GM23338 (cell line): ENCODE measurements at regions not wholly inside any gene's neighbourhood (a gene's known extent, or its start where the extent isn't known, plus 50 kb on each side); places are given as distances from the start of the nearest gene placed in this dataset.
"Not testable (repeated sequence)": the region's sequence is repeated elsewhere in the genome, so short reads cannot be mapped to it uniquely, and the experiment has no call there.

Experiments used
- ATAC-seq: fragments of 200-7000 bp; cut with Tn5 transposase; 3 replicates; pipeline ENCODE4 v1.9.1; 2020
- DNase-seq: peaks from one replicate; pipeline ENCODE4 v3.0.0-alpha.2; 2015; ENCODE audit warnings: low spot score
- H2AFZ ChIP-seq: fragments of 200-600 bp; sonication (generic); 2 replicates; pipeline ENCODE4 v1.8.0; 2016; ENCODE audit warnings: antibody characterized with exemption, mild to moderate bottlenecking, moderate library complexity
- H3F3A ChIP-seq: fragments of 200-600 bp; sonication (generic); replicated peaks from 2 replicates; pipeline ENCODE4 v1.8.0; 2017; ENCODE audit warnings: antibody characterized with exemption, mixed run types, low read depth
- H3K27ac ChIP-seq: fragments of 200-600 bp; sonication (generic); 2 replicates; pipeline ENCODE4 v1.6.1; 2016; ENCODE audit warnings: low read depth
- H3K27me3 ChIP-seq: fragments of 200-600 bp; sonication (generic); 2 replicates; pipeline ENCODE4 v1.8.0; 2016; ENCODE audit warnings: mild to moderate bottlenecking, mixed run types, moderate library complexity; ENCODE audit not compliant: insufficient read depth
- H3K36me3 ChIP-seq: fragments of 200-600 bp; sonication (generic); 2 replicates; pipeline ENCODE4 v1.8.0; 2016; ENCODE audit warnings: mild to moderate bottlenecking; ENCODE audit not compliant: insufficient read depth
- H3K4me1 ChIP-seq: fragments of 200-600 bp; sonication (generic); 2 replicates; pipeline ENCODE4 v1.8.0; 2016; ENCODE audit warnings: mild to moderate bottlenecking, moderate library complexity; ENCODE audit not compliant: insufficient read depth
- H3K4me2 ChIP-seq: fragments of 200-600 bp; sonication (generic); 2 replicates; pipeline ENCODE4 v1.7.1; 2017; ENCODE audit warnings: mixed run types
- H3K4me3 ChIP-seq: fragments of 200-600 bp; sonication (generic); 2 replicates; pipeline ENCODE4 v1.6.1; 2016; ENCODE audit warnings: mixed run types
- H3K79me2 ChIP-seq: fragments of 200-600 bp; sonication (generic); replicated peaks from 2 replicates; pipeline ENCODE4 v1.8.0; 2017; ENCODE audit warnings: mild to moderate bottlenecking; ENCODE audit not compliant: insufficient read depth
- H3K9me2 ChIP-seq: fragments of 200-600 bp; sonication (generic); 2 replicates; pipeline ENCODE4 v1.8.0; 2017; ENCODE audit not compliant: insufficient read depth
- H4K20me1 ChIP-seq: fragments of 200-600 bp; sonication (generic); replicated peaks from 2 replicates; pipeline ENCODE4 v1.8.0; 2017; ENCODE audit warnings: mild to moderate bottlenecking; ENCODE audit not compliant: insufficient read depth
- H3K27ac Mint-ChIP-seq: 2 replicates; pipeline ENCODE4 v1.8.0; 2020; ENCODE audit warnings: inconsistent platforms, mild to moderate bottlenecking, moderate library complexity, mixed read lengths
- H3K27me3 Mint-ChIP-seq: 3 replicates; pipeline ENCODE4 v1.8.0; 2022; ENCODE audit warnings: low read depth, mild to moderate bottlenecking, moderate library complexity, mixed read lengths, inconsistent platforms; ENCODE audit not compliant: insufficient read depth, poor library complexity
- H3K36me3 Mint-ChIP-seq: 3 replicates; pipeline ENCODE4 v1.8.0; 2021; ENCODE audit warnings: low read depth, mild to moderate bottlenecking, inconsistent platforms, moderate library complexity, mixed read lengths
- H3K4me1 Mint-ChIP-seq: 3 replicates; pipeline ENCODE4 v1.8.0; 2020; ENCODE audit warnings: mild to moderate bottlenecking, inconsistent platforms, mixed read lengths
- H3K4me3 Mint-ChIP-seq: 3 replicates; pipeline ENCODE4 v1.8.0; 2021; ENCODE audit warnings: moderate library complexity, mild to moderate bottlenecking, inconsistent platforms, mixed read lengths
- H3K9me3 Mint-ChIP-seq: 3 replicates; pipeline ENCODE4 v1.8.0; 2020; ENCODE audit warnings: moderate library complexity, mild to moderate bottlenecking, inconsistent platforms, mixed read lengths
- CREB1 ChIP-seq: fragments of 250-450 bp; sonication (Bioruptor Pico); IDR thresholded peaks from 2 replicates; pipeline ENCODE4 v1.5.0; 2020; ENCODE audit warnings: low read depth, mild to moderate bottlenecking, moderate library complexity
- EZH2 ChIP-seq: fragments of 200-600 bp; sonication (generic); IDR thresholded peaks from one replicate; pipeline ENCODE4 v1.8.0; 2017; ENCODE audit warnings: antibody characterized with exemption, mild to moderate bottlenecking, low read depth; ENCODE audit not compliant: unreplicated experiment
- EZH2phosphoT487 ChIP-seq: fragments of 200-600 bp; sonication (generic); IDR thresholded peaks from one replicate; pipeline ENCODE4 v1.8.1; 2018; ENCODE audit warnings: antibody characterized with exemption; ENCODE audit not compliant: unreplicated experiment
- NANOG ChIP-seq: IDR thresholded peaks from 2 replicates; pipeline ENCODE4 v1.6.1; 2016; ENCODE audit warnings: antibody characterized with exemption, borderline replicate concordance
- STAT1 ChIP-seq: IDR thresholded peaks from one replicate; pipeline ENCODE4 v1.6.1; 2016; ENCODE audit warnings: antibody characterized with exemption; ENCODE audit not compliant: unreplicated experiment
- ZNF114 ChIP-seq: fragments of 250-450 bp; sonication (Bioruptor Pico); IDR thresholded peaks from 2 replicates; pipeline ENCODE4 v1.5.0; 2020; ENCODE audit warnings: mild to moderate bottlenecking, moderate library complexity
- ZNF331 ChIP-seq: fragments of 250-450 bp; sonication (Bioruptor Pico); IDR thresholded peaks from 2 replicates; pipeline ENCODE4 v1.5.0; 2020; ENCODE audit warnings: low read depth, mild to moderate bottlenecking, moderate library complexity
- TF ChIP-seq, protein P1 (sequence below), 2 experiments: fragments of 200-600 bp in 1 of 2; sonication (generic) in 1 of 2; conservative IDR thresholded peaks; 2 replicates each; pipeline versions ENCODE4 v1.5.1 to v1.6.1; 2016 to 2017; ENCODE audit warnings: antibody characterized with exemption in 2 of 2, low read depth in 2 of 2, mild to moderate bottlenecking in 2 of 2, moderate library complexity in 1 of 2
- TF ChIP-seq, protein P2 (sequence below): IDR thresholded peaks from 2 replicates; pipeline ENCODE4 v1.6.1; 2016; ENCODE audit warnings: antibody characterized with exemption

GRCh38 chr12:87566918-87567317 lies 462.3 kb downstream of the C12orf50 start:
- not testable (repeated sequence) for H3K27me3 ChIP-seq, H3K27me3 Mint-ChIP-seq, H3K9me2 ChIP-seq, ATAC-seq, H3K4me3 ChIP-seq, H3K36me3 ChIP-seq, DNase-seq, H4K20me1 ChIP-seq, H3K4me1 ChIP-seq, H3K27ac Mint-ChIP-seq, H3K79me2 ChIP-seq, H3K4me3 Mint-ChIP-seq, H3K4me1 Mint-ChIP-seq, H2AFZ ChIP-seq, H3K27ac ChIP-seq, H3K4me2 ChIP-seq, H3F3A ChIP-seq
- Mint-ChIP-seq H3K36me3 (peaks cover 15% of the 10 kb centered on the region; the same call in 2 of the 3 replicates), H3K9me3 (peaks cover 23% of the 10 kb centered on the region)

GRCh38 chr12:87556985-87557384 lies 472.2 kb downstream of the C12orf50 start:
- TF ChIP-seq NANOG (no peak), ZNF114 (CRISPR knock-in tag) (no peak), STAT1 (no peak), EZH2 (no peak), ZNF331 (CRISPR knock-in tag) (no peak), EZH2phosphoT487 (no peak), CREB1 (CRISPR knock-in tag) (no peak)
- TF ChIP-seq, protein P1, sequence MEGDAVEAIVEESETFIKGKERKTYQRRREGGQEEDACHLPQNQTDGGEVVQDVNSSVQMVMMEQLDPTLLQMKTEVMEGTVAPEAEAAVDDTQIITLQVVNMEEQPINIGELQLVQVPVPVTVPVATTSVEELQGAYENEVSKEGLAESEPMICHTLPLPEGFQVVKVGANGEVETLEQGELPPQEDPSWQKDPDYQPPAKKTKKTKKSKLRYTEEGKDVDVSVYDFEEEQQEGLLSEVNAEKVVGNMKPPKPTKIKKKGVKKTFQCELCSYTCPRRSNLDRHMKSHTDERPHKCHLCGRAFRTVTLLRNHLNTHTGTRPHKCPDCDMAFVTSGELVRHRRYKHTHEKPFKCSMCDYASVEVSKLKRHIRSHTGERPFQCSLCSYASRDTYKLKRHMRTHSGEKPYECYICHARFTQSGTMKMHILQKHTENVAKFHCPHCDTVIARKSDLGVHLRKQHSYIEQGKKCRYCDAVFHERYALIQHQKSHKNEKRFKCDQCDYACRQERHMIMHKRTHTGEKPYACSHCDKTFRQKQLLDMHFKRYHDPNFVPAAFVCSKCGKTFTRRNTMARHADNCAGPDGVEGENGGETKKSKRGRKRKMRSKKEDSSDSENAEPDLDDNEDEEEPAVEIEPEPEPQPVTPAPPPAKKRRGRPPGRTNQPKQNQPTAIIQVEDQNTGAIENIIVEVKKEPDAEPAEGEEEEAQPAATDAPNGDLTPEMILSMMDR (conservative IDR thresholded peaks at IDR 0.05; ENCODE audit: low read depth in 2 of 2), result no peak
- TF ChIP-seq, protein P2, sequence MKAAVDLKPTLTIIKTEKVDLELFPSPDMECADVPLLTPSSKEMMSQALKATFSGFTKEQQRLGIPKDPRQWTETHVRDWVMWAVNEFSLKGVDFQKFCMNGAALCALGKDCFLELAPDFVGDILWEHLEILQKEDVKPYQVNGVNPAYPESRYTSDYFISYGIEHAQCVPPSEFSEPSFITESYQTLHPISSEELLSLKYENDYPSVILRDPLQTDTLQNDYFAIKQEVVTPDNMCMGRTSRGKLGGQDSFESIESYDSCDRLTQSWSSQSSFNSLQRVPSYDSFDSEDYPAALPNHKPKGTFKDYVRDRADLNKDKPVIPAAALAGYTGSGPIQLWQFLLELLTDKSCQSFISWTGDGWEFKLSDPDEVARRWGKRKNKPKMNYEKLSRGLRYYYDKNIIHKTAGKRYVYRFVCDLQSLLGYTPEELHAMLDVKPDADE, result no peak
- Histone ChIP-seq H4K20me1 (no peaks in the 10 kb centered on the region), H3K36me3 (no peaks in the 10 kb centered on the region), H3F3A (no peaks in the 10 kb centered on the region), H3K4me2 (no peak overlapping the region), H3K27ac (no peak overlapping the region), H3K27me3 (no peaks in the 10 kb centered on the region), H2AFZ (no peak overlapping the region), H3K79me2 (no peaks in the 10 kb centered on the region), H3K4me3 (no peak overlapping the region), H3K9me2 (0 out of 2 replicates have a peak, but pooled peaks cover 7% of the 10 kb centered on the region), H3K4me1 (no peaks in the 10 kb centered on the region)
- H3K4me3 Mint-ChIP-seq, result no peak overlapping the region
- H3K9me3 Mint-ChIP-seq, result peaks cover 7% of the 10 kb centered on the region; the same call in 1 of the 3 replicates
- no peaks in the 10 kb centered on the region for H3K27me3 Mint-ChIP-seq
- H3K36me3 Mint-ChIP-seq, result no peaks in the 10 kb centered on the region; the same call in 2 of the 3 replicates
- DNase-seq, result no peak
- H3K27ac Mint-ChIP-seq, result no peak overlapping the region
- no peak for ATAC-seq
- no peaks in the 10 kb centered on the region for H3K4me1 Mint-ChIP-seq

GRCh38 chr12:87531213-87531612 lies 498.0 kb downstream of the C12orf50 start:
- not testable (repeated sequence) for H3K9me2 ChIP-seq, ATAC-seq, H3K4me2 ChIP-seq, H3K27me3 ChIP-seq, H3K36me3 ChIP-seq, H3K4me3 ChIP-seq, H3F3A ChIP-seq, H3K27me3 Mint-ChIP-seq, H3K9me3 Mint-ChIP-seq, H3K79me2 ChIP-seq, H3K4me3 Mint-ChIP-seq, H3K27ac Mint-ChIP-seq, H4K20me1 ChIP-seq, DNase-seq, H3K27ac ChIP-seq, H3K36me3 Mint-ChIP-seq, H3K4me1 ChIP-seq, H3K4me1 Mint-ChIP-seq
- H2AFZ ChIP-seq, result peak overlapping the region; percentile 43
